Spleen (tissue), 11 donors: ENCODE measurements at regions not wholly inside any gene's neighbourhood (a gene's known extent, or its start where the extent isn't known, plus 50 kb on each side); places are given as distances from the start of the nearest gene placed in this dataset.

Experiments used
- DNase-seq: peaks from one replicate; pipeline ENCODE4 v3.0.0-alpha.2; 2020
- H3K27ac ChIP-seq, 8 donors: fragments of 200-600 bp; sonication (generic) in 7 of 8; 1 replicate in 4 of 8; 2 replicates in 4 of 8; pipeline versions ENCODE4 v1.5.0 to v1.8.0; 2016 to 2021; ENCODE audit warnings: inconsistent platforms in 4 of 8, mild to moderate bottlenecking in 4 of 8, moderate library complexity in 1 of 8
- H3K27me3 ChIP-seq, 7 donors: fragments of 200-600 bp; sonication (generic) in 6 of 7; replicated peaks in 1 of 7; 1 replicate in 4 of 7; 2 replicates in 3 of 7; pipeline versions ENCODE4 v1.5.0 to v1.8.0; 2016 to 2021; ENCODE audit warnings: inconsistent platforms in 3 of 7, mild to moderate bottlenecking in 1 of 7
- H3K36me3 ChIP-seq, 6 donors: fragments of 200-600 bp; sonication (generic) in 5 of 6; 1 replicate in 4 of 6; 2 replicates in 2 of 6; pipeline versions ENCODE4 v1.5.0 to v1.8.0; 2016 to 2021; ENCODE audit warnings: inconsistent platforms in 2 of 6
- H3K4me1 ChIP-seq, 6 donors: fragments of 200-600 bp; sonication (generic) in 5 of 6; 1 replicate in 3 of 6; 2 replicates in 3 of 6; pipeline versions ENCODE4 v1.5.0 to v1.8.0; 2016 to 2021; ENCODE audit warnings: inconsistent platforms in 3 of 6
- H3K4me3 ChIP-seq, 8 donors: fragments of 200-600 bp; sonication (generic) in 7 of 8; 1 replicate in 4 of 8; 2 replicates in 4 of 8; pipeline versions ENCODE4 v1.5.0 to v1.8.0; 2016 to 2021; ENCODE audit warnings: inconsistent platforms in 4 of 8, mild to moderate bottlenecking in 4 of 8, moderate library complexity in 2 of 8
- H3K9me3 ChIP-seq, 8 donors: fragments of 200-600 bp; sonication (generic) in 7 of 8; 1 replicate in 4 of 8; 2 replicates in 4 of 8; pipeline versions ENCODE4 v1.5.0 to v1.8.0; 2016 to 2021; ENCODE audit warnings: inconsistent platforms in 4 of 8
- POLR2A ChIP-seq, 3 donors: fragments of 450-650 bp; IDR thresholded peaks; one replicate each; pipeline ENCODE4 v1.5.1; 2017; ENCODE audit warnings: antibody characterized with exemption in 3 of 3, mild to moderate bottlenecking in 1 of 3
- POLR2AphosphoS5 ChIP-seq, 3 donors: sonication (generic); formaldehyde crosslinking; IDR thresholded peaks; one replicate each; pipeline ENCODE4 v1.5.1; 2017; ENCODE audit warnings: antibody characterized with exemption in 3 of 3
- whole genome bisulfite sequencing, 5 donors: extraction: QIAGEN DNeasy Blood & Tissue Kit in 3 of 5; methylation state at CpG; one replicate each; pipeline versions ENCODE4 v1.1.5 to v1.1.7; 2013 to 2018; 5-methylcytosine and 5-hydroxymethylcytosine counted together
- intact Hi-C: fragments of 100-400 bp; cut with DNase I; formaldehyde crosslinking; loops from one replicate; pipeline ENCODE4 v1.15.0; 2023; ENCODE audit warnings: low total_unique reads
- TF ChIP-seq, protein P1 (sequence below), 11 experiments: fragments of 200-600 bp in 7 of 11; fragments of 450-650 bp in 4 of 11; sonication (generic) in 4 of 11; IDR thresholded peaks in 8 of 11; conservative IDR thresholded peaks in 3 of 11; 1 replicate in 7 of 11; 2 replicates in 4 of 11; pipeline versions ENCODE4 v1.4.0 to v1.8.0; 2016 to 2021; ENCODE audit warnings: antibody characterized with exemption in 11 of 11, inconsistent platforms in 4 of 11, mild to moderate bottlenecking in 1 of 11
- donor health status: healthy with polysubstance abuse.
- donor health status: DM: no; HTN: no; CAD: no; lungs with moderate emphysema.
- donor health status: DM: no; HTN: no; CAD: no.
- donor health status: Bipolar disorder and iron deficiency.
- donor health status: healthy.
- donor health status: DM: no; HTN: no; CAD: no.
- donor health status: DM: yes; HTN: yes; CAD: no.

DNA sequence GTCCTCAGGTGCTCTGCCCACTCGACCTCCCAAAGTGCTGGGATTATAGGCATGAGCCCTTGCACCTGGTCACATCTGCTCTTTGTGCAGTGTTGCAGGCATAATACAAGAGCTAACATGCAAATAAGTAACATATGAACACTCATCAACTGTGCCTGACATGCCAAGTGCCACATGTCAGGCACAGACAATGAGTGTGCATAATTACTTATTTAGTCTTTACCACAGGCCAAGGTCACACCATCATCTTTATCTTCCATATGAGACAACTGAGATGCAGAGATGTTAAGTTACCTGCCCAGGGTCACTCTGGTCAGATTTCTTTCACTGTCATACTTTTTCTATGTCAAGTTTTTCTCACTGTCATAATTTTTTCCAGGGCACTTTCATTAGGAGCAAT, 126.1 kb downstream of the PPIAL4G start:
- H3K27me3 ChIP-seq = peaks cover 0 to 99% (median 69%) of the 10 kb centered on the region in 7 donors

DNA sequence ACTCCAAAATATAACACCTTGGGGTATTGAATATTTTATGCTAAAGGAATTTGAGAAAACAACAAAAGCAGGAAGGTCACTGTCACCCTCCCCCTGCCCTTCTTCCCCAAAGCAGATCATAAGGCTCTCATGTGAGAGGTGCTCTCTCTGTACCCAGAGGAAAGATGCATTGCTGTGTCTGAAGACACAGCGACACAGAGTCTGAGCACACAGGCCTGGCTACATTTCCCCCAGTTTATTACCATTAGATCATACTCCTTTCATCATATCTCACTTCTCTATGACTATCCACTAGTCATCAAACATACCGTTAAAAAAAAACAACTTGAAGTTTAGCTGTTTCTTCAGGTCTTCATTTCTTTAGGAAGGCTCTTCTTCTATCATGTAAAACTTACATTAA, 127.1 kb downstream of the PPIAL4G start:
- H3K4me1 ChIP-seq = peaks cover 0 to 21% (median 11%) of the 10 kb centered on the region in 6 donors
- no peaks in the 10 kb centered on the region for H3K9me3 ChIP-seq
- no peak overlapping the region for H3K4me3 ChIP-seq
- H3K27ac ChIP-seq = no peak overlapping the region
- no peak for TF ChIP-seq POLR2A (IDR thresholded peaks at IDR 0.05)
- peaks cover 0 to 99% (median 59%) of the 10 kb centered on the region in 7 donors for H3K27me3 ChIP-seq
- H3K36me3 ChIP-seq = no peaks in the 10 kb centered on the region
- 85 to 93% (median 90%) methylated on average over 2 of the region's 2 CpGs for WGBS, 5 donors
- intact Hi-C loops = no loop called here
- no peak for DNase-seq

More for the DNA sequence above, 126.1 kb downstream of the PPIAL4G start:
- Histone ChIP-seq H3K27ac (no peak overlapping the region), H3K4me1 (peaks cover 7 to 31% (median 22%) of the 10 kb centered on the region in 6 donors), H3K4me3 (no peak overlapping the region), H3K9me3 (no peaks in the 10 kb centered on the region), H3K36me3 (no peaks in the 10 kb centered on the region)
- WGBS, 5 donors = 68 to 95% (median 77%) methylated on average over 1 of the region's 1 CpG
- TF ChIP-seq, protein P1, sequence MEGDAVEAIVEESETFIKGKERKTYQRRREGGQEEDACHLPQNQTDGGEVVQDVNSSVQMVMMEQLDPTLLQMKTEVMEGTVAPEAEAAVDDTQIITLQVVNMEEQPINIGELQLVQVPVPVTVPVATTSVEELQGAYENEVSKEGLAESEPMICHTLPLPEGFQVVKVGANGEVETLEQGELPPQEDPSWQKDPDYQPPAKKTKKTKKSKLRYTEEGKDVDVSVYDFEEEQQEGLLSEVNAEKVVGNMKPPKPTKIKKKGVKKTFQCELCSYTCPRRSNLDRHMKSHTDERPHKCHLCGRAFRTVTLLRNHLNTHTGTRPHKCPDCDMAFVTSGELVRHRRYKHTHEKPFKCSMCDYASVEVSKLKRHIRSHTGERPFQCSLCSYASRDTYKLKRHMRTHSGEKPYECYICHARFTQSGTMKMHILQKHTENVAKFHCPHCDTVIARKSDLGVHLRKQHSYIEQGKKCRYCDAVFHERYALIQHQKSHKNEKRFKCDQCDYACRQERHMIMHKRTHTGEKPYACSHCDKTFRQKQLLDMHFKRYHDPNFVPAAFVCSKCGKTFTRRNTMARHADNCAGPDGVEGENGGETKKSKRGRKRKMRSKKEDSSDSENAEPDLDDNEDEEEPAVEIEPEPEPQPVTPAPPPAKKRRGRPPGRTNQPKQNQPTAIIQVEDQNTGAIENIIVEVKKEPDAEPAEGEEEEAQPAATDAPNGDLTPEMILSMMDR (IDR thresholded peaks at IDR 0.05 in 8 of 11, conservative IDR thresholded peaks at IDR 0.05 in 3 of 11) = no peak
- no peak for TF ChIP-seq POLR2AphosphoS5 (IDR thresholded peaks at IDR 0.05)
- TF ChIP-seq POLR2A (IDR thresholded peaks at IDR 0.05) = no peak
- intact Hi-C loops = no loop called here
- DNase-seq = no peak

DNA sequence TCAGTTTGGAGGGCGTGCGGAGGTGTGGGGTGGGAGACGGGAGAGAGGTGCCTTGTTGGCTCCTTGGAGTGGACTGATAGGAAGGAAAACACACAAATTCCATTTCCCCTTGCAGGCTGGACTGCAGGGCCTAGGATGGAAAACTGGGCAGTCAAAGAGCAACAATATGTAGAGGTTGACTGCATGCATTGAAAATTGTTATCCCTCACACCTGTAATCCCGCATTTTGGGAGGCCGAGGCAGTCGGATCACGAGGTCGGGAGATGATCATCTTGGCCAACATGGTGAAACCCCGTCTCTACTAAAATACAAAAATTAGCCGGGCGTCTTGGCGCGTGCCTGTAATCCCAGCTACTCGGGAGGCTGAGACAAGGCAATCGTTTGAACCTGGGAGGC, 128.2 kb downstream of the PPIAL4G start:
- 66 to 80% (median 70%) methylated on average over 15 of the region's 15 CpGs for WGBS, 5 donors

DNA sequence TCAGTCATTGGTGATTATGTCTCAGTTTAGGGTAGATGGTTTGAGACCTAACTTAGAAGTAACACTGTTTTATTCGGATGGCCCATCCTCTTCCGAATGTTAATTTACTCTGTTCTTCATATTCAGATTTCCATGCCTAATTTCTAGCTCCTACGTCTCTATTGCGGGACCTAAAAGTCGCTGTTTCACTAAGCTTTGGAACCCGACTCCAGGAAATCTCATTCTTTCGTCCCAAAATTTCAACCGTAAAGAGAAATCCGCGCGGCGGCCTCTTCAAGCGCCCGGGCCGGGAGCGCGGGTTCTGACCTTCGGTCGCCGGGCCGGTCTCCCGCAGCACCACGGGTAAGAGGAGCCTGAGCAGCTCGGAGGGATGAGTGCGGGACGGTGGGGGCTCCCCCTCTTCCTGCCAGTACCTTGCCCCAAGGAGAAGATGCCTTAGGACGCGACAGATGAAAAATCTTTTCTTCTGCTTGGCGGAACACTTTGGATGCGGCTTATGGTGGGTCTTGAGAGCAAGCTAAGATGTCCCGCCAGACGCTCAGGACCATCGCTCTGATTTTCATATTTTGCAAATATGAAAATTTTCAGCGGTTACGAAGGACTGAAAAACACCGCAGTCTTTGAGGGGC, 128.7 kb downstream of the PPIAL4G start:
- 22 to 55% (median 35%) methylated on average over 36 of the region's 36 CpGs for WGBS, 5 donors
- intact Hi-C loops = no loop called here
- Histone ChIP-seq H3K27me3 (peaks cover 0 to 97% (median 46%) of the 10 kb centered on the region in 7 donors), H3K4me3 (peak overlapping the region in 1 of 8 donors; percentile 42), H3K4me1 (peaks cover 0 to 17% (median 11%) of the 10 kb centered on the region in 6 donors), H3K9me3 (no peaks in the 10 kb centered on the region), H3K36me3 (no peaks in the 10 kb centered on the region), H3K27ac (no peak overlapping the region)
- no peak for TF ChIP-seq POLR2A (IDR thresholded peaks at IDR 0.05)
- no peak for TF ChIP-seq POLR2AphosphoS5 (IDR thresholded peaks at IDR 0.05)
- TF ChIP-seq, protein P1 (IDR thresholded peaks at IDR 0.05 in 8 of 11, conservative IDR thresholded peaks at IDR 0.05 in 3 of 11) = no peak
- no peak for DNase-seq

More for the DNA sequence above, 128.2 kb downstream of the PPIAL4G start:
- Histone ChIP-seq H3K9me3 (no peaks in the 10 kb centered on the region), H3K36me3 (no peaks in the 10 kb centered on the region), H3K27me3 (peaks cover 0 to 99% (median 51%) of the 10 kb centered on the region in 7 donors), H3K4me3 (no peak overlapping the region), H3K27ac (no peak overlapping the region), H3K4me1 (peaks cover 0 to 17% (median 11%) of the 10 kb centered on the region in 6 donors)
- no peak for DNase-seq
- TF ChIP-seq POLR2AphosphoS5 (IDR thresholded peaks at IDR 0.05) (no peak), POLR2A (IDR thresholded peaks at IDR 0.05) (no peak)
- TF ChIP-seq, protein P1 (IDR thresholded peaks at IDR 0.05 in 8 of 11, conservative IDR thresholded peaks at IDR 0.05 in 3 of 11) = no peak
- intact Hi-C loops = no loop called here
